GM12873 (cell line): ENCODE measurements at regions not wholly inside any gene's neighbourhood (a gene's known extent, or its start where the extent isn't known, plus 50 kb on each side); places are given as distances from the start of the nearest gene placed in this dataset.

Experiments used
- CTCF ChIP-seq: IDR thresholded peaks from 2 replicates; pipeline ENCODE4 v1.5.1; 2012; ENCODE audit warnings: low read depth, mild to moderate bottlenecking, moderate library complexity, low read length, control low read depth; ENCODE audit not compliant: insufficient read depth; ENCODE audit errors: missing control alignments

GRCh38 chr5:117675646-117676045, 1101.0 kb upstream of the SEMA6A start:
- no peak for TF ChIP-seq CTCF

DNA sequence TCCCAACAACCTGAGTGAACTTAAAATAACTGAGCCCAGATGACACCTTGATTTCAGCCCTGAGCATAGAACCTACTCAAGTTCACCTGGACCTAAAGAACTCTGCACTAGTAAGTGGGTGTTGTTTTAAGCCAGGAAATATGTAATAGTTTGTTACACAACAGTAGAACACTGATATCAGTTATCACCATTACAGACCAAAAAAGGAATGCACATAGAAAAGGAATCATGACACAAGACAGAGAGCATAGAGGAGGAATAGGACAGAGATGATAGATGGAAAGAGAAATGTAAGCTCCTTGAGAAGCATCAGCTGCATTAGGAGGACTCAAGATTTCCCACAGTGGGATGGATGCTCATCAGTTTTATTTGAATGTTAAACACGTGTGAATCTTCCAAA, 1096.9 kb upstream of the SEMA6A start:
- no peak for TF ChIP-seq CTCF

DNA sequence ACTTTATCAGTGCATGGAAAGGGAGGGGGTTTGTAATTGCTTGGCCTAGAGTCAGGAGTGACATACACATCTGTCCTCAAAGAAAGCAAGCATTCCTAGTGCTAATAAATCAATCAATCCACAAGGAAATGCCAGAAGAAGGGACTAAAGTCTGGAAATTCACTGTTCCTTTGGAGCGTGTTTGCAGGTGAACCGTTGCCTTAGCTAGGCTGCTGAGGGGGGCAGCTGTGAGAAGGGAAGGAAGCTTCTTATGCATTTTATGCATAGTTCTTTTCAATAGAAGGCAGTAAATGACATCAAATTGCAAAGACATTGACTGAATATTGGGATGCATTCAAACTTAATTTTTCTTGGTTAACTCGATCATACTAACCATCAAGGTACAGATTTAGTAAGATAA, 1092.5 kb upstream of the SEMA6A start:
- TF ChIP-seq CTCF = no peak

GRCh38 chr5:117665121-117665520, 1090.5 kb upstream of the SEMA6A start:
- TF ChIP-seq CTCF = no peak

GRCh38 chr5:117662361-117662760, 1087.7 kb upstream of the SEMA6A start:
- TF ChIP-seq CTCF = no peak

DNA sequence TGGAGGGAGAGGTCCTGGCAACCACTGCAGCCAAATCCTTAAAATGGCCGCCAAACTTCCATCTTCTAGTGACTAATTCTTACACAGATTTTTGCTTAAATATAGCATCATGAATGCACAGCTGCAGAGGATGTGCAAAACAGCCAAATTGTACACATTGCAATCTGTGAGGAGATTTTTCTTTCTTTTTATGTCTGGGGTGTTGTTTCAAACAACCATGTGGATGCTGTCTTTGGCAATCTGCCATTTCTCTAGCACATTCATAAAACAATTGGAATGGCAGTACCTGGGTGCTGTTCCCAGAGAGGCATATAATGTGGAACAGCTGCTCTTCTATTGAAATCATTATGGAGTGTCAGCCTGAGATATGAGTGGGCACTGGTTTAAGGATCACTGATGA, 1082.9 kb upstream of the SEMA6A start:
- TF ChIP-seq CTCF = no peak

GRCh38 chr5:117652958-117653280, 1078.3 kb upstream of the SEMA6A start:
- no peak for TF ChIP-seq CTCF
